ENCODE measurements at regions not wholly inside any gene's neighbourhood (a gene's known extent, or its start where the extent isn't known, plus 50 kb on each side); places are given as distances from the start of the nearest gene placed in this dataset.

GRCh38 chr1:239507826-239508225 is 121.5 kb downstream of the CHRM3 start:
- TF ChIP-seq EP300 (IDR thresholded peaks at IDR 0.05) (no peak), POLR2A (IDR thresholded peaks at IDR 0.05) (no peak), POLR2AphosphoS5 (IDR thresholded peaks at IDR 0.05) (no peak), CTCF (IDR thresholded peaks at IDR 0.05) (no peak)
- Histone ChIP-seq H3K36me3 (no peaks in the 10 kb centered on the region), H3K4me1 (no peaks in the 10 kb centered on the region), H3K27me3 (no peaks in the 10 kb centered on the region), H3K27ac (no peak overlapping the region), H3K9me3 (peaks cover 0 to 10% (median 3%) of the 10 kb centered on the region in 4 donors), H3K4me3 (no peak overlapping the region)
- ATAC-seq (ENCODE audit: low FRiP score in 2 of 2) (no peak), DNase-seq (no peak)
- WGBS, 2 donors = 83 to 100% methylated on average over 1 of the region's 1 CpG

DNA sequence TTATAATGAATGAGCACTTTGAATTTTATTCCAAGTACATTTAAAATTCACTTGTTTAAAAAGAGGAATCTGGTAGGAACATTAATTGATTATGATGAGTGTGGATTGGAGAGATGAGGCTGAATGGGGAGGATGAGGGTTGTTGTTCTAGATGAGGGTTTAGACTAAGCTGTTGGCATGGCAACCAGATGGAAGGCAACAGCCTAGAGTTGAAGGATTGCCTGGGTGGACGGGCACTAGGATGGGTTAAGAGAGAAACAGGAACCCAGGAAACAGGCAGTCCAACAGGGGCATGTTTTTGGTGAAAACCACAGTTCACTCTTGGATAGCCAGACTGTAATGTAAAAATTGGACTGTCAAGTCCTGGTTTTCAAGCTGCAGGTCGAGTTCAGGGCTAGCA is 125.5 kb downstream of the CHRM3 start:
- 81 to 85% methylated on average over 2 of the region's 2 CpGs for WGBS, 2 donors
- no peak for DNase-seq
- H3K4me3 ChIP-seq = no peak overlapping the region
- no peaks in the 10 kb centered on the region for H3K9me3 ChIP-seq
- H3K4me1 ChIP-seq = no peaks in the 10 kb centered on the region
- TF ChIP-seq CTCF (IDR thresholded peaks at IDR 0.05) (no peak), POLR2AphosphoS5 (IDR thresholded peaks at IDR 0.05) (no peak), EP300 (IDR thresholded peaks at IDR 0.05) (no peak), POLR2A (IDR thresholded peaks at IDR 0.05) (no peak)
- H3K27me3 ChIP-seq = no peaks in the 10 kb centered on the region
- H3K27ac ChIP-seq = no peak overlapping the region
- H3K36me3 ChIP-seq = no peaks in the 10 kb centered on the region
- ATAC-seq (ENCODE audit: low FRiP score in 2 of 2) = peak in 1 of 2 donors; percentile 55

DNA sequence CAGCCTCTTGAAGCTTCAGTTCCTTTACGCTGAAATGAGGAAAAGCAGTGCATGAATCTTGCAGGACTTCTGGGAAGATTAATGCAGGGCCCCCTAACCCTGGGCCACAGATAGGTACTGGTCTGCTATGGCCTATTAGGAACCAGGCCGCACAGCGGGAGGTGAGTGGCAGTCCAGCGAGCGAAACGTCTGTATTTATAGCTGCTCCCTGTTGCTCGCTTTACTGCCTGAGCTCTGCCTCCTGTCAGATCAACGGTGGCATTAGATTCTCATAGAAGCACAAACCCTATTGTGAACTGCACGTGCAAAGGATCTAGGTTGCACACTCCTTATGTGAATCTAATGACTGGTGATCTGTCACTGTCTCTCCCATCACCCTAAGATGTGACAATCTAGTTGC is 130.2 kb downstream of the CHRM3 start:
- WGBS, 2 donors = 84% methylated on average over 9 of the region's 9 CpGs
- ATAC-seq (ENCODE audit: low FRiP score in 2 of 2) (no peak), DNase-seq (no peak)
- TF ChIP-seq POLR2AphosphoS5 (IDR thresholded peaks at IDR 0.05) = no peak
- no peak for TF ChIP-seq EP300 (IDR thresholded peaks at IDR 0.05)
- TF ChIP-seq CTCF (IDR thresholded peaks at IDR 0.05) = no peak
- no peak for TF ChIP-seq POLR2A (IDR thresholded peaks at IDR 0.05)
- no peak overlapping the region for H3K27ac ChIP-seq
- H3K4me3 ChIP-seq = no peak overlapping the region
- no peaks in the 10 kb centered on the region for H3K9me3 ChIP-seq
- H3K4me1 ChIP-seq = no peaks in the 10 kb centered on the region
- H3K27me3 ChIP-seq = no peaks in the 10 kb centered on the region
- no peaks in the 10 kb centered on the region for H3K36me3 ChIP-seq

DNA sequence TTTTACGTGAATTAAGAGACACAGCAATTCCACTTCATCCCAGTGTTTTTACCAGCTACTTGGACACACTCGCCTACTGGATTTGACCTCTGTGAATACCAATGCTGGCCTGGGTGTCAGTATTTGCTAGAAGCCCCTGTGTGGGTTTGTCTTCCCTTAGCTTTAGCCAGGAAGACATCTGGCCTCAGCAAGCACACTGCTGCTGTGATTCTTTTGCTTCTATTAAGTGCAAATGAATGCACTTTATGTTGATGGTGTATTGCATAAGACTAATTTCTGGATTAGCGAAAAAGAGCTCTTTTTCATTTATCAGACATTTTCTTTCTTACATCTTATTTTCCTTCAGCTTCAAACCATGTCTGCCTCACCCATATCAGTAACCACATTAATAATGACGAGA is 140.0 kb downstream of the CHRM3 start:
- no peaks in the 10 kb centered on the region for H3K27me3 ChIP-seq
- no peak overlapping the region for H3K4me3 ChIP-seq
- TF ChIP-seq POLR2AphosphoS5 (IDR thresholded peaks at IDR 0.05) (no peak), EP300 (IDR thresholded peaks at IDR 0.05) (no peak), POLR2A (IDR thresholded peaks at IDR 0.05) (no peak), CTCF (IDR thresholded peaks at IDR 0.05) (no peak)
- no peak overlapping the region for H3K27ac ChIP-seq
- DNase-seq (no peak), ATAC-seq (ENCODE audit: low FRiP score in 2 of 2) (no peak)
- no peaks in the 10 kb centered on the region for H3K36me3 ChIP-seq
- WGBS, 2 donors = 72 to 78% methylated on average over 4 of the region's 4 CpGs
- no peaks in the 10 kb centered on the region for H3K9me3 ChIP-seq
- no peaks in the 10 kb centered on the region for H3K4me1 ChIP-seq

GRCh38 chr1:239527051-239527693 is 140.8 kb downstream of the CHRM3 start:
- ATAC-seq (ENCODE audit: low FRiP score in 2 of 2) = no peak
- WGBS, 2 donors = 82 to 96% methylated on average over 3 of the region's 3 CpGs

More at GRCh38 chr1:239527051-239527693, 140.8 kb downstream of the CHRM3 start:
- Histone ChIP-seq H3K9me3 (no peaks in the 10 kb centered on the region), H3K27ac (no peak overlapping the region), H3K27me3 (no peaks in the 10 kb centered on the region), H3K36me3 (no peaks in the 10 kb centered on the region), H3K4me3 (no peak overlapping the region), H3K4me1 (no peaks in the 10 kb centered on the region)
- DNase-seq = no peak
- TF ChIP-seq POLR2AphosphoS5 (IDR thresholded peaks at IDR 0.05) (no peak), CTCF (IDR thresholded peaks at IDR 0.05) (no peak), POLR2A (IDR thresholded peaks at IDR 0.05) (no peak), EP300 (IDR thresholded peaks at IDR 0.05) (no peak)
